ENCODE measurements at regions not wholly inside any gene's neighbourhood (a gene's known extent, or its start where the extent isn't known, plus 50 kb on each side); places are given as distances from the start of the nearest gene placed in this dataset.
"Not testable (repeated sequence)": the region's sequence is repeated elsewhere in the genome, so short reads cannot be mapped to it uniquely, and the experiment has no call there.

DNA sequence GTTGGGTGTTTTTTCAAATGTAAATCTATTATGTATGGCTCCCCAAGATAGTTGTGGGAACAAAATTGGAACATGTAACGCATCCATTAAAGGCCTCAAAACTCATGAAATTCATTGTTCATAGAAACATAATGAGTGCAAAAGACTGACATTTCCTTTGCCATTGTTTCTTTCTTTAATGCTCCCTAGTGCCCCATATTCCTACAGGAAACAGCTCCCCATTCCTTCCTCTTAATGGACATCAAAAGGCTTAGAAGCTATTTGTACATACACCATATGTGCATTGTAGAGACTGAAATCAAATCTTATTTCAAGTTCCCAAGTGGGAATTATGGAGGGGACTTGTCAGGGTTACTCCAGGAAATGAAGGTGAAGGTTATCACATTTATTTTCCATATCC, 139.1 kb downstream of the AHR start:
- DNase-seq (ENCODE audit: low spot score): no peak
- Mint-ChIP-seq H3K27me3 (ENCODE audit: low read depth) (no peaks in the 10 kb centered on the region), H3K27ac (ENCODE audit: unreplicated experiment) (no peak overlapping the region), H3K9me3 (ENCODE audit: low read depth) (peaks cover 3% of the 10 kb centered on the region), H3K4me1 (ENCODE audit: low read depth) (peaks cover 22% of the 10 kb centered on the region), H3K36me3 (ENCODE audit: low read depth) (no peaks in the 10 kb centered on the region), H3K4me3 (ENCODE audit: unreplicated experiment) (no peak overlapping the region)
- TF ChIP-seq, protein P1, sequence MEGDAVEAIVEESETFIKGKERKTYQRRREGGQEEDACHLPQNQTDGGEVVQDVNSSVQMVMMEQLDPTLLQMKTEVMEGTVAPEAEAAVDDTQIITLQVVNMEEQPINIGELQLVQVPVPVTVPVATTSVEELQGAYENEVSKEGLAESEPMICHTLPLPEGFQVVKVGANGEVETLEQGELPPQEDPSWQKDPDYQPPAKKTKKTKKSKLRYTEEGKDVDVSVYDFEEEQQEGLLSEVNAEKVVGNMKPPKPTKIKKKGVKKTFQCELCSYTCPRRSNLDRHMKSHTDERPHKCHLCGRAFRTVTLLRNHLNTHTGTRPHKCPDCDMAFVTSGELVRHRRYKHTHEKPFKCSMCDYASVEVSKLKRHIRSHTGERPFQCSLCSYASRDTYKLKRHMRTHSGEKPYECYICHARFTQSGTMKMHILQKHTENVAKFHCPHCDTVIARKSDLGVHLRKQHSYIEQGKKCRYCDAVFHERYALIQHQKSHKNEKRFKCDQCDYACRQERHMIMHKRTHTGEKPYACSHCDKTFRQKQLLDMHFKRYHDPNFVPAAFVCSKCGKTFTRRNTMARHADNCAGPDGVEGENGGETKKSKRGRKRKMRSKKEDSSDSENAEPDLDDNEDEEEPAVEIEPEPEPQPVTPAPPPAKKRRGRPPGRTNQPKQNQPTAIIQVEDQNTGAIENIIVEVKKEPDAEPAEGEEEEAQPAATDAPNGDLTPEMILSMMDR (IDR thresholded peaks at IDR 0.05): no peak

DNA sequence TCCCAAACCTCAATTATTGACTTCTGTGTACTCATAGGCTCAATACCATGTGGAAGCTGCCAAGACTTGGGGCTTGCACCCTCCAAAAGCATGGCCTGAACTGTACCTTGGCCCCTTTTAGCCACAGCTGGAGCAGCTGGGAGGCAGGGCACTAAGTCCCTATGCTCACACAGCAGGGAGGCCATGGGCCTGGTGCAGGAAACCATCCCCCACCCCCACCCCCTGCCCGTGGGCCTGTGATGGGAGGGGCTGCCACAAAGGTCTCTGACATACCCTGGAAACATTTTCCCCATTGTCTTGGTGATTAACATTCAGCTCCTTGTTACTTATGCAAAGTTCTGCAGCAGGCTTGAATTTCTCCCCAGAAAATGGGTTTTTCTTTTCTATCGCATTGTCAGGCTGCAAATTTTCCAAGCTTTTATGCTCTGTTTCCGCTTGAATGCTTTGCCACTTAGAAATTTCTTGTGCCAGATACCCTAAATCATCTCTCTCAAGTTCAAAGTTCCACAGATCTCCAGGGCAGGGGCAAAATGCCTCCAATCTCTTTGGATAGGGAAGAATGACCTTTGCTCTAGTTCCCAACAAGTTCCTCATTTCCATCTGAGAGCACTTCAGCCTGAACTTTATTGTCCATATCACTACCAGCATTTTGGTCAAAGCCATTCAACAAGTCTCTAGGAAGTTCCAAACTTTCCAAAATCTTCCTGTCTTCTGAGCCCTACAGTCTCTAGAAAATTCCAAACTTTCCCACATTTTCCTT, 141.8 kb downstream of the AHR start:
- H3K9me3 Mint-ChIP-seq (ENCODE audit: low read depth); H3K27me3 Mint-ChIP-seq (ENCODE audit: low read depth); DNase-seq (ENCODE audit: low spot score); H3K4me3 Mint-ChIP-seq (ENCODE audit: unreplicated experiment); H3K36me3 Mint-ChIP-seq (ENCODE audit: low read depth); H3K27ac Mint-ChIP-seq (ENCODE audit: unreplicated experiment): not testable (repeated sequence)
- H3K4me1 Mint-ChIP-seq (ENCODE audit: low read depth): peaks cover 36% of the 10 kb centered on the region

DNA sequence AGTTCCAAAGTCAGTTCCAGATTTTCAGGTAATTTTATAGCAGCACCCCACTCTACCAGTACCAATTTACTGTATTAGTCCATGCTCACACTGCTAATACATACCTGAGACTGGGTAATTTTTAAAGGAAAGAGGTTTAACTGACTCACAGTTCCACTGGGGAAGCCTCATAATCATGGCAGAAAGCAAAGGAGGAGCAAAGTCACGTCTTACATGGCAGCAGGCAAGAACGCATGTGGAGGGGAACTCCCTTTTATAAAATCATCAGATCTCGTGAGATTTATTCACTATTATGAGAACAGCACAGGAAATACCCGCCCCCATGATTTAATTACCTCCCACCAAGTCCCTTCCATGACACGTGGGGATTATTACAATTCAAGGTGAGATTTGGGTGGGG, 142.4 kb downstream of the AHR start:
- DNase-seq (ENCODE audit: low spot score): no peak
- Mint-ChIP-seq H3K4me1 (ENCODE audit: low read depth) (peaks cover 38% of the 10 kb centered on the region), H3K4me3 (ENCODE audit: unreplicated experiment) (no peak overlapping the region), H3K9me3 (ENCODE audit: low read depth) (peaks cover 7% of the 10 kb centered on the region), H3K27ac (ENCODE audit: unreplicated experiment) (peak overlapping the region; percentile 22), H3K36me3 (ENCODE audit: low read depth) (peaks cover 2% of the 10 kb centered on the region), H3K27me3 (ENCODE audit: low read depth) (no peaks in the 10 kb centered on the region)
- TF ChIP-seq, protein P1 (IDR thresholded peaks at IDR 0.05): no peak

DNA sequence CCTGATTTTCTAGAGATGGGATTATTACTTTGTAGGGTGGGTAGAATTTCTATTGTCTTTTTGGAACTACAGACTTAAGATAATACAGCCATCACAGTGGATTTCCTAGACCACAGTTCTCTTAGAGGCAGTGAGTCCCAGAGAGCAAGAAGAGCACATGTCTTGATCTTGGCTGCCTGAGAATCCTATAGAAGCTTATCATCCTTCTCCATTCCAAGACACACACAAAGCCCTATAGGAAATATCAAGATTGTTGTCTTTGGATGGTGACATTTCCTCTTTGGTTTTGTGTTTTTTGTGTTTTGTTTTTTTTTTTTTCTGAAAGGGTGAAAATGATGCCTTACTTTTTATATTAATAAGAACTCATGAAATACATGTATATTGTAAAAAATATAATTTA, 143.1 kb downstream of the AHR start:
- no peaks in the 10 kb centered on the region for H3K27me3 Mint-ChIP-seq (ENCODE audit: low read depth)
- peaks cover 2% of the 10 kb centered on the region for H3K36me3 Mint-ChIP-seq (ENCODE audit: low read depth)

DNA sequence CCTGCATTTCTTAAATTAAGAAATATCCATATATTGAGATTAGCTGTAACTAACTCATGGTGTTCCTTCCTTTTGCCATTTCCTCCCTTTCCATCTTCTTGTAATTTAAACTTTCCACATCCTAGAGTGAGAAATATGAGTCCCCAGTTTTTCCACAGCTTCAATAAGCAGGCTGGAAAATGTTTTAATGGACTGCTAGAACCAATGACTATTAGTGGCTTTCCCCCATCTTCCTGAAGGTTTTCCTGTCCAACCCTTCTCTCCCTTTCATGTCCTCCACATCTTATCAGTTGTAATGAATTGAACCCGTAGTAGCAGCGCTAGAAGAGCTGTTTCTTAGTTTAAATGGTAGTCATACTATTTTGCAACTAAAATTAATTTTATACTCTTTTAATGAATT, 145.7 kb downstream of the AHR start:
- DNase-seq (ENCODE audit: low spot score): no peak
- Mint-ChIP-seq H3K36me3 (ENCODE audit: low read depth) (peaks cover 16% of the 10 kb centered on the region), H3K4me3 (ENCODE audit: unreplicated experiment) (no peak overlapping the region), H3K4me1 (ENCODE audit: low read depth) (peaks cover 42% of the 10 kb centered on the region), H3K9me3 (ENCODE audit: low read depth) (peaks cover 36% of the 10 kb centered on the region), H3K27ac (ENCODE audit: unreplicated experiment) (peak overlapping the region; percentile 66), H3K27me3 (ENCODE audit: low read depth) (no peaks in the 10 kb centered on the region)
- TF ChIP-seq, protein P1 (IDR thresholded peaks at IDR 0.05): no peak

More for the DNA sequence above, 143.1 kb downstream of the AHR start:
- H3K4me1 Mint-ChIP-seq (ENCODE audit: low read depth): peaks cover 38% of the 10 kb centered on the region
- no peak overlapping the region for H3K4me3 Mint-ChIP-seq (ENCODE audit: unreplicated experiment)
- H3K27ac Mint-ChIP-seq (ENCODE audit: unreplicated experiment): peak overlapping the region; percentile 49
- peaks cover 12% of the 10 kb centered on the region for H3K9me3 Mint-ChIP-seq (ENCODE audit: low read depth)
- no peak for DNase-seq (ENCODE audit: low spot score)
- TF ChIP-seq, protein P1 (IDR thresholded peaks at IDR 0.05): no peak

DNA sequence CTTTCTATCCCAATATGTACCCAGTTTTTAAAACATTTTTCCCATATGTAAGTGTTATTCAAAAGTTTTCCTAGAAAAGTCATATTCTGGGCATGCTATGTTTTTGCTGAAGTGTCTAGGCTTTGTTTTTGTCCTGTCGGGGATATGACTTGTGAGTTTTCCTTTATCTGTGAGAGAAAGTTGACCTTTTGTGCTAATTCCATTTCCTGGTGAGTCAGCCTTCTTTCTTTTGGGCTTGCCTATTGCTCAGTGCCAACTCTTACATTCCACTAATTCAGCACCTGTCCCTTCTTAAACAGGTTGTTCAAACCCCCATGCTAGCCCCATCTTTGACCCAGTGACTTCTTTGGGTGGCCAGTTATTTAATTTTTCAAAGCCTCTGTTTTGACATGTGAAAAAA, 146.2 kb downstream of the AHR start:
- Mint-ChIP-seq H3K27me3 (ENCODE audit: low read depth) (no peaks in the 10 kb centered on the region), H3K36me3 (ENCODE audit: low read depth) (peaks cover 16% of the 10 kb centered on the region), H3K4me3 (ENCODE audit: unreplicated experiment) (no peak overlapping the region), H3K27ac (ENCODE audit: unreplicated experiment) (peak overlapping the region; percentile 66), H3K9me3 (ENCODE audit: low read depth) (peaks cover 36% of the 10 kb centered on the region), H3K4me1 (ENCODE audit: low read depth) (peaks cover 42% of the 10 kb centered on the region)
- no peak for DNase-seq (ENCODE audit: low spot score)
- TF ChIP-seq, protein P1 (IDR thresholded peaks at IDR 0.05): no peak

Measured in chondrocyte (in vitro differentiated cells).